CD4-positive, alpha-beta T cell treated with Interferon gamma for 1 hour (primary cell): ENCODE measurements at regions not wholly inside any gene's neighbourhood (a gene's known extent, or its start where the extent isn't known, plus 50 kb on each side); places are given as distances from the start of the nearest gene placed in this dataset.
"Not testable (repeated sequence)": the region's sequence is repeated elsewhere in the genome, so short reads cannot be mapped to it uniquely, and the experiment has no call there.

ENCODE experiments used
- DNase-seq: peaks from one replicate; pipeline ENCODE4 v3.0.0-alpha.2; 2020

DNA sequence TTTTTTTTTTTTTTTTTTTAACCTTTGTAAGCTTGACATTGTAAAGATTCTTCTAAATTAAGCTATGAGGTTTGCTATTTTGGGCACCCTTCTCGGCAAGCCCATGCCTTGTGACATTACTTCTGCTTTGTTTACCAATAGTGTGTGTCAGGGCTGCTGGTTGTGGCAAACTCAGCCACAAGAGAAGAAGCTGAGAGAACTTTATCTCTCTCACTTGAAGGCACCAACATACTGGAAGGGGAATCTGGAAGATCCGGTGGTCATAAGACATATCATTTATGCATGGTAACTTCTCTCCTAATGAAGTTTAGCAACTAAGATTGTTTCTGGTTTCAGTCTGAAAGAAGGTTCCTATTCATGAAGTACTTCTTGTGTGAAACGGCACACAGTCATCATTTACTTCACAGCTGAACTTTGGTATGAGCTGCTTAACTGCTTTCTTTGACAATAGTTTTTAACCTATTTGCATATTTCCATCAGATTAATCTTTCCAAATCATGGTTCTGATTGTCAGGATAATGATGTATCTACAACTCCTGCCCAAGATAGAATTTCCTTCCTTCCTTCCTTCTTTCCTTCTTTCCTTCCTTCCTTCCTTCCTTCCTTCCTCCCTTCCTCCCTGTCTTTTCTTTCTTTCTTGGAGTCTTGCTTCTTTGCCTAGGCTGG lies 189.3 kb downstream of the NFKBIZ start:
- no peak for DNase-seq

DNA sequence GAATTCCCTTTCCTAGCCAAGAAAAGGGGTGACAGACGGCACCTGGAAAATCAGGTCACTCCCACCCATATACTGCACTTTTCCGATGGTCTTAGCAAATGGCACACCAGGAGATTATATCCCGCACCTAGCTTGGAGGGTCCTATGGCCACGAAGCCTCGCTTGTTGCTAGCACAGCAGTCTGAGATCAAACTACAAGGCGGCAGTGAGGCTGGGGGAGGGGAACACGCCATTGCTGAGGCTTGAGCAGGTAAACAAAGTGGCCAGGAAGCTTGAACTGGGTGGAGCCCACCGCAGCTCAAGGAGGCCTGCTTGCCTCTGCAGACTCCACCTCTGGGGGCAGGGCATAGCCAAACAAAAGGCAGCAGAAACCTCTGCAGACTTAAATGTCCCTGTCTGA lies 190.8 kb downstream of the NFKBIZ start:
- not testable (repeated sequence) for DNase-seq

DNA sequence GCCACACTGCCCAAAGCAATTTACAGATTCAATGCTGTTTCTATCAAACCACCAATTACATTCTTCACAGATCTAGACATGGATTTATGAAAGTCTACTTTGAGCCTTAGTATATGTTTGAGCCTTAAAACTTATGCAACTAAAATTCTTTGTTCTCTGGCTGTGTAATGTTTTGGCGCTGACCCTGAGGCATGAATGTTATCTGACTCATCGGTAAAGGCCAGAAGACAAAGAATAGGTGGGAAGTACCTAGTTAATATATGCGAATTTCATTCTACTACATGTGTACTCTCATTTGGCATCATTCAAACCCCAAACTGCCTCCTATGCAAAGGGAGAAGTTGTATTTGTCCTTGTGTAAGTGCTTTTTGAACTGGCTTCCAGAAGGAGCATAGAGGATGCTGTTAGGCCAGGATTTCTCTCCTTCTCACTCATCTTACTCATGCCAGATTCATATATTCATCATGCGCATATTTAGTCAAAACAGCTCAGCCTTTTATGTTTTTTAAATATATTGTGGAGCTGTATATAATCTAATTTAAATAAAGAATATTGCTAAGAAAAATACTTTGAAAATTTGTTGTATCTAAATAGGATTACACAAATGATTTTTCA lies 204.2 kb downstream of the NFKBIZ start:
- no peak for DNase-seq

DNA sequence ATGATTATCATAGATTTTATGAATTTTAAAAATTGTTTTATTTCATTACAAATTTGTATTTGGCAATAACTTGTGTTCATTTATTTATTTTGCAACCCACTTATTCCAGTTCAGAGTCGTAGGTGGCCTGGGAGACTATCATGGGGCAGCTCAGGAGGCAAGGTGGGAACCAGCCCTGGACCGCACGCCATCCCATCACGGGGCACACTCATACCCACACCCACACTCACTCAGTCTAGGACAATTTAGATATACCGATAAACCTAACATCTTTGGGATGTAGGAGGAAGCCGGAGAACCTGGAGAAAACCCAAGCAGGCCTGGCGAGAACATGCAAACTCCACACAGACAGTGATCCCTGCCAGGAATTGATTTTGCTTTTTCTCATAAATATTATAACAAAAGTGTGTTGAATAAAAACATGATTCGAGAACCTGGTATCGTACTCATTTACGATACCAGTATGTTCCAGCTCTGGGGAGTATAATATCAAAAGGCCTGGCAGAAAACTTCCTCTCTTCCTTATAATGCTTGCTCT lies 205.3 kb downstream of the NFKBIZ start:
- no peak for DNase-seq

DNA sequence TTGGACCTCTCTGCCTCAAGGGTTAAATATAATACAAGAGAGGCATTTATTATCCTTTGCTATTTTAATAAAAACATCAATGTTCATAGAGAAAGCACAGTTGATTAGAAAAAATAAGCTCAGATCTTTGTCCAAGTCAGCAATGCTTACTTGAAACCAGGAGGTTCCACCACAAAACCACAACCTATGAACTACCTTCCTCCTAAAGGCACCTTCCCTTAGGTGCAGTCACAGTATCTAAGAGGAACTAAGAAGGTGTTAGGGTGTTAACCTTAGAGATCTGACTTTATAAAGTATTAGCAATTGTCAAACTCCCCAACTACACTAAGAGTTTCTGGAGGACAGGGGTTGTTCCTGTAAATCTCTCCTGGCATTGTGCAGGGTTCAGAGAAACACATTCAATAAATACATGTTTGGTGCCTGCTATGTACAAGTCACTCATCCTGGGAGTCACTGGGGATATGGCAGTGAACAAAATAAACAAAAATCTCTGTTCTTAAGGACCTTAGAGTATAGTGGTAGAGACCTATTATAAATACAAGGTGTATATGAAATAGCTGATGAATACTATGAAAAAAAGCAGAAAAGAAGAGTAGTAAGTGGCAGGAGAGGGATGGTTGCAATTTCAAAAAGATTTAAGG lies 208.6 kb downstream of the NFKBIZ start:
- DNase-seq: peak; percentile 11

DNA sequence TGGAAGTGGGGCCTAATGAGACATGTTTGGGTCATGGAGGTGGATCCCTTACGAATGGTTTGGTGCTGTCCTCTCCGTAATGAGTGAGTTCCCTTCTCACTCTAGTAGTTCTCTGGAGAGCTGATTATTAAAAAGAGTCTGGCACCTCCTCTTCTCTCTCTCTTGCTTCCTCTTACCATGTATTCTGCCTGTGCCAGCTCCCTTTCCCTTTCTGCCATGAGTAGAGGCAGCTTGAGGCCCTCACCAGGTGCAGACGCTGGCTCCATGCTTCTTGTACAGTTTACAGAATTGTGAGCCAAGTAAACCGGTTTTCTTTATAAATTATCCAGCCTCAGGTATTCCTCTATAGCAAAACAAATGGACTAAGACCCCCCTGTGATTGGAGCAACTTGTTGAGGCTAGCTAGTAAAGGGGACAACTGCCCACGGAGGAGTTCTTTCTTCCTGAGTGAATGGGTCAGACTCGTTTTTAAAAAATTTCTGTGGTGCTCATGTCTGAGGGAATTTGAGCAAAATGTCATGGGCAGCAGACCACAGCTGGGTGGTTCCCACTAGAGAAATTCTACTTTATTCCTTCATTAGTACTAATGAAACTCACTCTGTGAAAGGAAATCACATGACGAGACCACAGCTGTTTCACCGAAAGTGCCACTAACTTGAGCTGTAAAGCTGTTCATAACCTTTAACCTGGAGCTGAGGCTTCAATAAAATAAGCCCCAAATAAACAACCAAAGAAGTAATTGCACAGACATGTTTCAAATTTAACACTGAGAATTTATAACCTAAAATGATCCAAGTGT lies 210.0 kb downstream of the NFKBIZ start:
- no peak for DNase-seq

DNA sequence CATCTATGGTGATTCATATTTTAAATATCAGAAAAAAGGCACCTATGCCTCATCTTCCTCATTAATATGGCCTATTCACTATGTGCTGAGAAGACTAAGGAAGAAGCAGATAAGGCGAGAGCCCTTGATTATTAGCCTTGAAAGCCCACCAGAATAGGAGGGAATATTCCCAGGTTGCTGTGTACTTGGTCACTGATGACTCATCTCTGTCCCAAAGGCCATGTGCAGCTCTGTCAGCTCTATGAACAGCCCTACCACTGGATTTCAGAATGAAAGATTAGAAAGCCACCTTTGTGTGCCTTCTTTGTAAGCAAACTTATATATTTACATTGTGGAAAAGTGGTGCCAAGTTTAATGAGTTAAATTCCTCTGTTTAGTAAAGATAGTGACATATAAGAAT lies 211.5 kb downstream of the NFKBIZ start:
- DNase-seq: no peak

DNA sequence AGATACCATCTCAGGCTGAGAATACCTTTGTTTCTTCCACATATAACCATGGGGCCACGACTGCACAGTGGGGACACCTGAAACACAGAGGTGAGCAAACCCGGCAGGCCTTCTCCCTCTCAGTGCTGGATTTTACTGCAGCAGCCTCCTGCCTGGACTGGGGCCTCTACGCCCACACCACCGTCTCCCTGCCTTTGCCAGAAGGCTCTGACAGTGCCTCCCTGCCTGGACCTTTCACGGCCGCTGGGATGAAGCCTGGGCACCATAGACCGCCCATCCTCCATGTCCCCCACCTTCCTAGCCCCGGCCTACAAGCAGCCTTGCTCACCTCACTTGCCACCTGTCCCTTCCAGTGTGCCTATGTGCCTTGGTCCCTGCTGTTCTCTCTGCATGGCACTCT lies 214.3 kb downstream of the NFKBIZ start:
- no peak for DNase-seq

DNA sequence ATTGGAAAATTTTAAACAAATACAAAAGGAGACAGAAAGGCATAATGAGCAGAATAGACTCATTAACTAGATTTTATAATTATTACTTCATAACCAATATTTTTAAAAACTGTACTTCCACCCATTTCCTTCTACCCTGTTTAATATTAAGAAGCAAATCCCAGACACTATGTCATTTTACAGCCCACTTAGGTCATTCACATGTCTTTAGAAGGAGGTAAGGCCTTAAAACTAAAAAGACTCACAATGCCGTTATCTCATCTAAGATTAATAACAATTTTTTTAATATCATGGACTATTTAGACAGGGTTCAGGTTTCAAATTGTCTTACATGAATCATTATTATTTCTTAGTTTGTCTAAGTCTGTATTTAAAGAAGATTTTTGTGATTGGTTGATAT lies 217.2 kb downstream of the NFKBIZ start:
- no peak for DNase-seq

DNA sequence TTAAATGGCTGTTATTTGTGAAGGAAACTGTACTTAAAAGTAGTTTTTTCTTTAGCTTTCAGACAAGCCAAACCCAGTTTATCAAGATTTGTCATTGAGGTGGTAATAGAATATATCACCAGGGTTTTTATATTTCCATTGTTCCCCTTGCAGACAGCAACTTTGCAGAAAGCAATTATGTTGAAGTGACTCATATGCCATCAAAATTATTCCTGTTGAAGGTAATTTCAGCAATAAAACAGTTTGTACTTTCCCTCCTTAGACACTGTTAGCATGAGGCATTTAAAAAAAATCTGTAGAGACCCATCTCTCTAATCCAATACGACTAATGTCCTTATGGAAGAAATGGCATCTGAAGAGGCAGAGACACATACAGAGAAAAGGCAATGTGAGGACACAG lies 219.0 kb downstream of the NFKBIZ start:
- no peak for DNase-seq

DNA sequence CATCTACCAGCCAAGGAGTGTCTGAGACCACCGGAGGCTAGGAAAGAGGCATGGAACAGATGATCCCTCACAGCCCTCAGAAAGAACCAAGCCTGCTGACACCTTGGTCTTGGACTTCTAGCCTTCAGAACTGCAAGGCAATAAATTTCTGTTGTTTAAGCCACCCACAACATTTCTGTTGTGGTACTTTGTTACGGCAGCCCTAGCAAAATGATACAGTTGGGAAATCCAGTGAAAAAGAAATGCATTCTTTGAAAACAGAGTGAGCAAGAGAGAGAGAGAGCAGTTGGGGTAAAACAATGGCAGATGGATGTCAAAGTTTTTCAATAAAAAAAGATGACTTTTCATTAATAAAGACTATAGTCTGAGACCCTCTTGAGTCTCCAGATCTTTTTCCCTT lies 219.4 kb downstream of the NFKBIZ start:
- no peak for DNase-seq

DNA sequence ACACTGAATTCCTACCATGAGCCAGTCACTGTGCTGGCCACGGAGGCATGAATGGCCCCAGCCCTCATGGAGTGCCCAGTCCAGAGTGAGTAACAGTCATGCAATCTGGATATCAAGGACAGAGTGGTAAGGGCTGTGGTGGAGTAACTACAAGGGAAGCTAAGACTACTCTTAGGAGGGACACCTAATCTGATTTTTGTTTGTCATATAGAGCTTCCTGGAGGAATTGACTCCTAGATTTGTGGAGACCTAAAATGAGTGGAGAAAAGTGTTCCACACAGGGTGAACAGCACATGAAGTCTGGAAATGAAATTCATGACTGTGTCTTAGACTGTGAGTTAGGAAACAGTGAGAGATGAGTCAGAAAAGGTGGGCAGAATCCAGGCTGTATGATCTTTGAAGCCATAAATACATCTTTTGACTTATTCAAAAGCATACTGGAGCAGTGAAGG lies 219.9 kb downstream of the NFKBIZ start:
- DNase-seq: no peak

DNA sequence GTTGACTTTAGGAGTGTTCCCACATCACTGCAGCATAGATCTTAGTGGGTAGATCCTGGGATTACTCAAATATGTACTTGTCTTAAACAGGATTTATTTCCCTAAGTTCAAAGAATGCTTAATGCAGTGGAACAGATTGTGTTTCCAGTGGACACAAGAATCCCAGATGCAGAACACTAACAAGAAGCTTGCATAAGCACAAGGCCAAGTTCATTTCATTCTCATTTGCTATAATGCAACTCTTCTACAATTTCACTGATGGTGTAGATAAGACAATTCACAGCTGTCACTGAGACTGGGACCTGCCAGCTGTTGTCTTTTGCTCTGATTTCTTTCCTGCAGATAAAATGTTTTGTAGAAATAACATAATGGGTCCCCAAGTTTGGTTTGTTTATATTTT lies 225.6 kb downstream of the NFKBIZ start:
- no peak for DNase-seq

DNA sequence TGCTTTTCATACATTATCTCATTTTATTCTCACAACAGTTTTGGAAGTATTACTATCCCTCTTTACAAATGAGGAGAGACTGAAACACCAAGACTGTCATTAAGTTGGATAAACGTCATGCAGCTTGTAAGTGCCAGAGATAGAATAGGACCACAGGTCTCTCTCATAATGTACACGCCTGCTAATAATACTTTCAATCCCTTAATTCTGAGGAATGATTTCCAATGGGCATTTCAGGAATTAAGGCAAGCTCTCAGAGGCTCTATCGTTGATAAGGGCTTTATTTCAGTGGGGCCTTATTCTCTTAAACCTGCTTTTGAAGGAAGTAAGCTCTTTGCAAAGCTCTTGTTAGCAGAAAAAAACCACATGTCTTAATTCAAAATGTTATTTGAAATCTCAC lies 229.1 kb downstream of the NFKBIZ start:
- DNase-seq: no peak

DNA sequence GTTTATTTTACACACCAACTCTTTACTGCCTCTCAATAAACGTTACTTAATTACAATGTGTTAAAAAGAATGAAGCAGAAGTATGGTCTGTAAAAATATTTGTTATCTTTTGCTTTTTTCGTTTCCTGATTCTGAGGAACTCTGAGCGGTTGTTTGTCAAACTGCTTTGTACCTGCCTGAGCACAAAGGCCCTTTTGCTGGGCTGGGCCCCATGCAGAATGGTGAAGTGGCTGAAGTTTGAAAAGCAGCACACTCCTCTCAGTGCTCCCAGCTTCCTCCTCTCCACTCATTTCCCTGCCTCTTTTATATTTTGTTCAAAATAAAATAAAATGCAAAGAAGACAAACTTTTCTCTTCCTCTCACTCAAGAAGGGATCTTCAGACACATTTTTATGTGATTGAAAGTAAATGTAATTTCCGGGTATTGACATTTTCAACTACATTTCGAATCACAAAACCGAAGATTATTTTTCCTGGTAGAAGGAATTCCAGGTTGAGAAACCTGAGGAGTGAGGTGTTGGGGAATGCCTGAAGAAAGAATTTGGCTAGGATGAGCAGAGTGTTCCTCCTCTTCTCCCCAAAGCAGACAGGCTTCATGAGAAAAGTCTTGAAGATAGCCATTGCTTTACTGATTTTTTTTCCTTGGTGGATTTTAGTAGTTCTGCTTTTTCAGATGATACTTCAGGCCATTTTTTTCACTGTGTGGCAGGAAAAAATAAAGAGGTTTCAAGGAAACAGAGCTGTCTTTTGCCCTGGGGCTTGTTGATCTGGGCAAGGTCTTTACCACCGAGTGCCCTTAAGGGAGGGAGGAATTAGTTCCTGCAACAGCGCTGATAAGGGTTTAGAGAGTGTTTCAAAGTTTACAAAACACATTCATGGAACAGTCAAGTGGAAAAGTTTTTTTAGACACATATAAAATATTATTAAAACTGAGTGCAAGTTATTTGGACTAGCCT lies 229.8 kb downstream of the NFKBIZ start:
- no peak for DNase-seq

DNA sequence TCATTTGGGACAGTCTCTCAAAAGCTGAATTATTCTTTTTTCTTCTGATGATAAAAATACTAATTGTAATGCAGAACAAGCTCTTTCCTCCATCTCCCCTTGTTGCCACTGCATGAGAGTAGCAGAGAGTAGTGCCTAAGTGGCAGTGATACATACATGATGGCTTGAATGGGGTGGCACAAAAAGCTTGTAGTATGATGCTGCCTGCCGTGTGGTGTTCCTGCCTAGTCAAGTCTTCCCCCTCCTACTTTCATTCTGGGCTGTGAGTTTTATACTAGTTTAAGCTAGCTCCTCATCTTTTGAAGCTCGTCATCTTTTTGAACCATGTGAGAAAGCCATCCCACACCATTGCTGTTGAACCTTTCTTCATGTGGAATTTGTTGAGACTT lies 230.5 kb downstream of the NFKBIZ start:
- no peak for DNase-seq

DNA sequence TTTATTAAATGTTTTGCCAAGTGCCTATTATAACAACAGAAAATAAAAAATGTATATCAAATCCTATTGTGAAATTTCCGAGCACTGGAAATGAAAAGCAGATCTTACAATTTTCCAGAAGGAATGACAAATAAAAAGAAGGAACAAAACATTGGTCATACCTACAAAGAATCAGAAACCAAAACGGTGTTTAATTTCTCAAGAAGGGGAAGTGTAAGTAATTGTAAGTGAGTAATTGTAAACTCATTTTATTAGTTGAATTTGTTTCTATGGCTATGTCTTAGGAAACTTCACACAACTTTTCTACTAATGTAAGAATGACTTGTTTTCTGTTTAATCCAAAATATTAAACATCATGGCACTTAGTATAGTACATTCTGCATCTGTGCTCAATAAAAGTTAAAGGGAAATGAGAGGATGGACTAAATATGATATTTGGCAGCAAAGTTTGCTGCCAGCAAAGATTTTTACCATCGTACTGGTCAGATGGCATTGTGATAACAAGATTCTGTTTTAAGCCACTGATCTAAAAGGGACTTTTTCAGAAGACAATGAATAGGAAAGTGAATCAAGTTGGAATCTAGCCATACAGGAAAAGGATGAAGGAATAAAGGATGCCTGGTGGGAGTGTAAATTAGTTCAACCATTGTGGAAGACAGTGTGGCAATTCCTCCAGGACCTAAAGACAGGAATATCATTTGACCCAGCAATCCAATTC lies 232.4 kb downstream of the NFKBIZ start:
- no peak for DNase-seq

DNA sequence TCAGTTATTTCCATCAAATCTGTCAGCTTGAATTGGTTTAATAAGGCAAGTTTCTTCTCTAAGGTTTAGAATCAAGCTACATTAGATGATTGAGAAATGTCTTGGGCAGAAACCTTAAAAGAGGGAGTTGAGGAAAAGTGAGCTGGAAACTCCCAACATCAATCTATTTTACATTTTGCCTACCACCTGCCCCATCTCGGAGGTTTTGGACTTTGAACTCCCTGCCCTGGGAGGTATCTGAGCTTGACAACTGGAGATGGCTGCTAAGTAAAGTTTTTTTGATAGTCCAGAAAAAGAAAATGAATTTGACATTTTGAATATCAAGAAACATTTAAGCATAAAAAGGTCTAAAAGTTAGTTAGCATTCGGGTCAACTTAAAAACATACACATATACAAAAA lies 234.2 kb downstream of the NFKBIZ start:
- no peak for DNase-seq

DNA sequence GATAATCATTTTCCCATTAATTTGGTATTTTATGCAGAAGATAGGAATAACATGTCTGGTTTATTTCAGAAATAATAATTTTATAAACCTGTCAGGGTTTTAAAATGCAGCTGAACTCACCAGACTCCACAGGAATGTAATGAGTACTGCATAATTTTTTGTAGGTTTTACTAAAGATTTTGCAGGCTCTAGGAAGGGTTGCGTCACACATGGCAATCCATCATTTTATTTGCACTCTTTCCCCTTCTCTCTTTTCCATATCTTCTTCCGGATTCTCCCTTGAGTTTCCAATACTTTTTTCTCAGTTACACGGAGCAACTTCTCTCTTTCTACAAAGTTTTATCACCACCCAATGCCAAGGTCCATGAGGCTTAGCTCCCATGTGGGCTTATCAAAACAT lies 234.7 kb downstream of the NFKBIZ start:
- DNase-seq: no peak

DNA sequence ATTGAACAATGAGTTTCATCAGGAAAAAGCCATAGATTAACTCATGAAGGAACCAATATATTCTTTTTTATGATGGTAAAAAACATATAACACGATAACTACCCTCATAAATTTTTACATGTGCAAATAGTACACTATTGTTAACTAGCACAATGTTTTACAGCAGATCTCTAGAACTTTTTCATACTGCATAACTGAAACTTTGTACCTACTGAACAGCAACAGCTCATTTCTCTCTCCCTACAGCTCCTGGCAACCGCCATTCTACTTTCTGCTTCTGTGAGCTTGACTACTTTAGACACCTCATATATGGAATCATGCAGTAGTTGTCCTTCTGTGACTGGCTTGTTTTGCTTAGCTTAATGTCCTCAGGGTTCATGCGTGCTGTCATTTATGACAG lies 235.4 kb downstream of the NFKBIZ start:
- no peak for DNase-seq

DNA sequence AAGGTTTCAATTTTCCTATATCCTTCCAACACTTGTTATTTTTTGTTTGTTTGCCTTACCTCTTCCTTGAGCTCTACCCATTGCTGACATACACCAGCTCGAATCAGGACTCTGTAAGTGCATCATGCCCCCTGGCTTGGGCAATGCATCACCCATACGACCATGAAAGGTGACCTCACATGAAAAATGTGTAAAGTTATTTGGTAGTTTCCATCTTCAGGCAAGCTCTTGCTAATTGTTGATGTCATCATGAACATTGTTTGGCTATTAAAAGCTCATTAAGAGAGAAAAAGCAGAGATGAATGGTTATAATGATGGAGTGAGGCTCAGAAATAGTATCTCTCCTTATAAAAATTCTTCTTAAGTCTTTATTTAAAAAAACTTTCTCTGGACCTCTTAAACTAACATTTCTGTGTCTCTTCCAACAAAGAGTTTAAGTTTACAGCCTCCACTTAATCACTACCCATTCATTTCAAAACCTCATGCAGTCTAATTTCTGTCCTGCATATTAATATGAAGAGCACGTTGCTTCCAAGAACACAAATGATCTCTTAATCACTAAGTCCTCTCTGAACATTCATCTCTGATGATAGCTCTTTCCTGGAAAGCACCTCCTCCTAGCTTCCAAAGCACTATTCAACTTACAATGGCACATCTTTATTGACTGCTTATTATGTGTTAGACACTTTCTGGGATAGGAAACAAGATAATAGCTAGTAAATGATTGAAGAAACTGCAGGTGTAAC lies 236.3 kb downstream of the NFKBIZ start:
- no peak for DNase-seq
